ENCODE measurements at regions not wholly inside any gene's neighbourhood (a gene's known extent, or its start where the extent isn't known, plus 50 kb on each side); places are given as distances from the start of the nearest gene placed in this dataset.

DNA sequence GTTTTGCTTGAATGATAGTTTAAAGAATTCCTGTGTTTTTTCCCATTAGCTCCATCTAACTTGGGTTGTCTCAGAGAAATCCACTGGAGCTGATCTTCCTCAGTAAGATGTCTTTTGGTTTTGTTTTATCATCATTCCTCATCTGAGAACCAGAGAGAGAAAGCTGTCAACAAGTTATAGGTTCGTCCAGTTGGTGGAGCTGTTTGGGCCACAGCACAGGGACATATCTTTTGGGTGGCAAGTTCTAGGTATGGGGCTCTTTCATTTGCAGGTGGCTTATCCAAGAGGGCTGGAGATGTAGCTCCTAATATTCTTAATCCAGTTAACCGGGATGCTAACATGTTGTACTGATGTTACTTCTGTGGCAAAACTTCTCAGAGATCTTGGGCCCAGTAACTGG, 174.2 kb downstream of the KCNRG start:
- Histone ChIP-seq H3K4me1 (no peaks in the 10 kb centered on the region), H3K27me3 (no peaks in the 10 kb centered on the region), H3K9me3 (no peaks in the 10 kb centered on the region), H3K36me3 (no peaks in the 10 kb centered on the region), H3K4me3 (no peak overlapping the region), H3K27ac (no peak overlapping the region)
- DNase-seq (no peak), ATAC-seq (ENCODE audit: low FRiP score in 2 of 2) (no peak)
- no peak for TF ChIP-seq EP300 (IDR thresholded peaks at IDR 0.05)
- TF ChIP-seq POLR2AphosphoS5 (IDR thresholded peaks at IDR 0.05), result no peak
- TF ChIP-seq, protein P1, sequence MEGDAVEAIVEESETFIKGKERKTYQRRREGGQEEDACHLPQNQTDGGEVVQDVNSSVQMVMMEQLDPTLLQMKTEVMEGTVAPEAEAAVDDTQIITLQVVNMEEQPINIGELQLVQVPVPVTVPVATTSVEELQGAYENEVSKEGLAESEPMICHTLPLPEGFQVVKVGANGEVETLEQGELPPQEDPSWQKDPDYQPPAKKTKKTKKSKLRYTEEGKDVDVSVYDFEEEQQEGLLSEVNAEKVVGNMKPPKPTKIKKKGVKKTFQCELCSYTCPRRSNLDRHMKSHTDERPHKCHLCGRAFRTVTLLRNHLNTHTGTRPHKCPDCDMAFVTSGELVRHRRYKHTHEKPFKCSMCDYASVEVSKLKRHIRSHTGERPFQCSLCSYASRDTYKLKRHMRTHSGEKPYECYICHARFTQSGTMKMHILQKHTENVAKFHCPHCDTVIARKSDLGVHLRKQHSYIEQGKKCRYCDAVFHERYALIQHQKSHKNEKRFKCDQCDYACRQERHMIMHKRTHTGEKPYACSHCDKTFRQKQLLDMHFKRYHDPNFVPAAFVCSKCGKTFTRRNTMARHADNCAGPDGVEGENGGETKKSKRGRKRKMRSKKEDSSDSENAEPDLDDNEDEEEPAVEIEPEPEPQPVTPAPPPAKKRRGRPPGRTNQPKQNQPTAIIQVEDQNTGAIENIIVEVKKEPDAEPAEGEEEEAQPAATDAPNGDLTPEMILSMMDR (IDR thresholded peaks at IDR 0.05), result no peak
- TF ChIP-seq POLR2A (IDR thresholded peaks at IDR 0.05), result no peak
- 89 to 91% methylated on average over 2 of the region's 2 CpGs for WGBS, 2 donors

DNA sequence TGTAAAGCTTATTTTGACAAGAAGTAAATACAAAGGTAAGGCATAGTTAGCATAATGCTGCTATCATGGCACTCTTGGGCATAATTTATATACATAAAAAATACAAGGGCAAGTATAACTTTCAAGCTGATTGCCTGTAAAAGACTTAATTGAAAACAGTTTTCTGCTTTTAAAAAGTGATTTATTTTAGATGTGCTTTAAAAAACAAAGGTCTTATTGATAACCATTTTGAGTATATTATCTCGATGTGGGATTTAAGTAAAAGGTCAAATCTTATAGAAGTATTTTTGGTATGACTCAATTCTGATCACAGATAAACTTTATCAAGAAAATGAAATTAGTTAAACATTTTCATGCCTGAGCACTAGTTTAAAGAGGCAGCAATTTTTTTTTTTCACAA, 175.8 kb downstream of the KCNRG start:
- H3K27me3 ChIP-seq, result no peaks in the 10 kb centered on the region
- TF ChIP-seq EP300 (IDR thresholded peaks at IDR 0.05), result no peak
- no peak for TF ChIP-seq POLR2AphosphoS5 (IDR thresholded peaks at IDR 0.05)
- no peak for TF ChIP-seq POLR2A (IDR thresholded peaks at IDR 0.05)
- TF ChIP-seq, protein P1 (IDR thresholded peaks at IDR 0.05), result no peak
- no peak overlapping the region for H3K27ac ChIP-seq
- WGBS, 2 donors, result 52 to 76% methylated on average over 1 of the region's 1 CpG
- DNase-seq, result no peak
- H3K4me1 ChIP-seq, result no peaks in the 10 kb centered on the region
- no peaks in the 10 kb centered on the region for H3K9me3 ChIP-seq
- no peaks in the 10 kb centered on the region for H3K36me3 ChIP-seq
- no peak overlapping the region for H3K4me3 ChIP-seq
- no peak for ATAC-seq (ENCODE audit: low FRiP score in 2 of 2)

DNA sequence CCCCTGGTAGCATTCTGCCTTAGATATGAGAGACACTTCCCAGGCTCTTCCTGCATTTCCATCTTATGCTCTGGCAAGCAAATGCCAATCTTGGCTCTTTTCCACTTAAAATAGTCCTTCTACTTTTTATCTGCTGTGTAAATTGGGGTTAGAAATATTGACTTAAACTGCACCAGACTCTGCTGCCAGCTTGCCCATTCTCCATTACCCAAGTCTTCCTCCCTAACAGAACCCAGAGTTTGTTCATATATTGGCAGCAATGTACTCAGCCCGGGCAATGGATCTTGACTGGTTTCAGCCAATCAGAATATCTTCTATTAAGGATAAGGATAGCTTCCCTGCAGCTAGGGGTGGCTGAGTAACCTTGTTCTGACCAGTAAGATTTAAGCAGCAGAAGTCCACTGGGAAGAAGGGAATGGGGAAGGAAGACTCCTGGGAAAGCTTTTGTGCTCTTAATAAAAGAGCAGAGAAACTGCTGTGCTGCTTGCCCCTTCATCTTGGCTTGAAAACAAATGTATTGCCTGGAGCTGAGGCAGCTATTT, 177.1 kb downstream of the KCNRG start:
- Histone ChIP-seq H3K27ac (no peak overlapping the region), H3K27me3 (no peaks in the 10 kb centered on the region), H3K9me3 (no peaks in the 10 kb centered on the region), H3K36me3 (no peaks in the 10 kb centered on the region), H3K4me3 (no peak overlapping the region), H3K4me1 (no peaks in the 10 kb centered on the region)
- 63 to 100% methylated on average over 1 of the region's 1 CpG for WGBS, 2 donors
- TF ChIP-seq POLR2A (IDR thresholded peaks at IDR 0.05) (no peak), POLR2AphosphoS5 (IDR thresholded peaks at IDR 0.05) (no peak), EP300 (IDR thresholded peaks at IDR 0.05) (no peak)
- TF ChIP-seq, protein P1 (IDR thresholded peaks at IDR 0.05), result no peak
- no peak for ATAC-seq (ENCODE audit: low FRiP score in 2 of 2)
- DNase-seq, result no peak

DNA sequence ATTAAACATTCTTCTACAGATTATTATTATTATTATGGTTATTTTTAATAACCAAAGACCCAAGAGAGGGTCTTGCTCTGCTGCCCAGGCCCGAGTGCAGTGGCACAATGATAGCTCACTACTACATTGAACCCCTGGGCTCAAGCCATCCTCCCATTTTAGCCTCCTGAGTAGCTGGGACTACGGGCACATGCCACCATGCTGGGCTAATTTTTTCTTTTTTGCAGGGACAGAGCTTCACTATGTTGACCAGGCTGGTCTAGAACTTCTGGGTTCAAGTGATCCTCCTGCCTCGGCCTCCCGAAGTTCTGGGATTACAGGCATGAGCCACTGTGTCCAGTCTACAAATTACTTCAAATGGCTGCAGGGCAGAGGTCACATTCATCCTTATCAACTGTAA, 179.8 kb downstream of the KCNRG start:
- no peak for ATAC-seq (ENCODE audit: low FRiP score in 2 of 2)
- Histone ChIP-seq H3K9me3 (no peaks in the 10 kb centered on the region), H3K4me1 (peaks cover 0 to 8% (median 2%) of the 10 kb centered on the region in 4 donors)

More for the DNA sequence above, 179.8 kb downstream of the KCNRG start:
- Histone ChIP-seq H3K27ac (no peak overlapping the region), H3K4me3 (no peak overlapping the region), H3K27me3 (no peaks in the 10 kb centered on the region), H3K36me3 (no peaks in the 10 kb centered on the region)
- TF ChIP-seq POLR2A (IDR thresholded peaks at IDR 0.05) (no peak), EP300 (IDR thresholded peaks at IDR 0.05) (no peak), POLR2AphosphoS5 (IDR thresholded peaks at IDR 0.05) (no peak)
- TF ChIP-seq, protein P1 (IDR thresholded peaks at IDR 0.05), result no peak
- 67 to 73% methylated on average over 4 of the region's 4 CpGs for WGBS, 2 donors
- DNase-seq, result no peak
